Upper lobe of left lung (tissue), 4 donors: ENCODE measurements at regions not wholly inside any gene's neighbourhood (a gene's known extent, or its start where the extent isn't known, plus 50 kb on each side); places are given as distances from the start of the nearest gene placed in this dataset.

Source experiments
- EP300 ChIP-seq, 4 donors: sonication (generic); formaldehyde crosslinking; IDR thresholded peaks; one replicate each; pipeline ENCODE4 v1.5.1; 2017; ENCODE audit warnings: antibody characterized with exemption in 4 of 4, control low read depth in 2 of 4
- POLR2A ChIP-seq, 4 donors: fragments of 450-650 bp; IDR thresholded peaks; one replicate each; pipeline ENCODE4 v1.5.1; 2016 to 2017; ENCODE audit warnings: antibody characterized with exemption in 4 of 4, mild to moderate bottlenecking in 2 of 4
- POLR2AphosphoS5 ChIP-seq, 2 donors: sonication (generic); formaldehyde crosslinking; IDR thresholded peaks; one replicate each; pipeline ENCODE4 v1.5.1; 2017; ENCODE audit warnings: antibody characterized with exemption in 2 of 2
- TF ChIP-seq, protein P1 (sequence below), 6 experiments: fragments of 450-650 bp in 4 of 6; fragments of 200-600 bp in 2 of 6; sonication (generic) in 2 of 6; IDR thresholded peaks; one replicate each; pipeline ENCODE4 v1.5.1; 2016 to 2019; ENCODE audit warnings: antibody characterized with exemption in 6 of 6

DNA sequence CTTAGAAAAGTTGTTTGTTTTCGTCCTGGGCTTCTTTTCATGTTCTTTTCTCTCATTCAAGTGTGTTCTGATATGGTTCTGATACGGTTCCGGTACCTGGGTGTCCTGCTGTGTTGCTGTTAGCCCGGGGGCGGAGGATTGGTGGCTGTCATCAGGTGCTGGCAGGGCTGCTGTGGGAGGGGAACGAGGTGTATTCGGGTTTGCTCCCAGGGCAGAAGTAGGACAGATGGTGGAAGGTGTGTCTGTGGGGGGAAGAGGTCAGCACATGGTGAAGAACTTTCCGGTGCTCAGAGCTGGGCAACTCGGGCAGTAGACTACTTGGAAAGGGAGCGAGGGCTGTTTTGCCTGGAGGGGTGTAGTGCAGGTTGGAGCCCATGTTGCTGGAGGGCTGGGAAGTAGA is 70.2 kb downstream of the SLC25A47 start:
- no peak for TF ChIP-seq POLR2A (IDR thresholded peaks at IDR 0.05)
- TF ChIP-seq, protein P1, sequence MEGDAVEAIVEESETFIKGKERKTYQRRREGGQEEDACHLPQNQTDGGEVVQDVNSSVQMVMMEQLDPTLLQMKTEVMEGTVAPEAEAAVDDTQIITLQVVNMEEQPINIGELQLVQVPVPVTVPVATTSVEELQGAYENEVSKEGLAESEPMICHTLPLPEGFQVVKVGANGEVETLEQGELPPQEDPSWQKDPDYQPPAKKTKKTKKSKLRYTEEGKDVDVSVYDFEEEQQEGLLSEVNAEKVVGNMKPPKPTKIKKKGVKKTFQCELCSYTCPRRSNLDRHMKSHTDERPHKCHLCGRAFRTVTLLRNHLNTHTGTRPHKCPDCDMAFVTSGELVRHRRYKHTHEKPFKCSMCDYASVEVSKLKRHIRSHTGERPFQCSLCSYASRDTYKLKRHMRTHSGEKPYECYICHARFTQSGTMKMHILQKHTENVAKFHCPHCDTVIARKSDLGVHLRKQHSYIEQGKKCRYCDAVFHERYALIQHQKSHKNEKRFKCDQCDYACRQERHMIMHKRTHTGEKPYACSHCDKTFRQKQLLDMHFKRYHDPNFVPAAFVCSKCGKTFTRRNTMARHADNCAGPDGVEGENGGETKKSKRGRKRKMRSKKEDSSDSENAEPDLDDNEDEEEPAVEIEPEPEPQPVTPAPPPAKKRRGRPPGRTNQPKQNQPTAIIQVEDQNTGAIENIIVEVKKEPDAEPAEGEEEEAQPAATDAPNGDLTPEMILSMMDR (IDR thresholded peaks at IDR 0.05) = no peak
- TF ChIP-seq POLR2AphosphoS5 (IDR thresholded peaks at IDR 0.05) = no peak
- TF ChIP-seq EP300 (IDR thresholded peaks at IDR 0.05) = no peak
